ENCODE measurements at regions not wholly inside any gene's neighbourhood (a gene's known extent, or its start where the extent isn't known, plus 50 kb on each side); places are given as distances from the start of the nearest gene placed in this dataset.

GRCh38 chr3:72194458-72194857 is 409.5 kb upstream of the PROK2 start:
- TF ChIP-seq, protein P1, sequence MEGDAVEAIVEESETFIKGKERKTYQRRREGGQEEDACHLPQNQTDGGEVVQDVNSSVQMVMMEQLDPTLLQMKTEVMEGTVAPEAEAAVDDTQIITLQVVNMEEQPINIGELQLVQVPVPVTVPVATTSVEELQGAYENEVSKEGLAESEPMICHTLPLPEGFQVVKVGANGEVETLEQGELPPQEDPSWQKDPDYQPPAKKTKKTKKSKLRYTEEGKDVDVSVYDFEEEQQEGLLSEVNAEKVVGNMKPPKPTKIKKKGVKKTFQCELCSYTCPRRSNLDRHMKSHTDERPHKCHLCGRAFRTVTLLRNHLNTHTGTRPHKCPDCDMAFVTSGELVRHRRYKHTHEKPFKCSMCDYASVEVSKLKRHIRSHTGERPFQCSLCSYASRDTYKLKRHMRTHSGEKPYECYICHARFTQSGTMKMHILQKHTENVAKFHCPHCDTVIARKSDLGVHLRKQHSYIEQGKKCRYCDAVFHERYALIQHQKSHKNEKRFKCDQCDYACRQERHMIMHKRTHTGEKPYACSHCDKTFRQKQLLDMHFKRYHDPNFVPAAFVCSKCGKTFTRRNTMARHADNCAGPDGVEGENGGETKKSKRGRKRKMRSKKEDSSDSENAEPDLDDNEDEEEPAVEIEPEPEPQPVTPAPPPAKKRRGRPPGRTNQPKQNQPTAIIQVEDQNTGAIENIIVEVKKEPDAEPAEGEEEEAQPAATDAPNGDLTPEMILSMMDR (IDR thresholded peaks at IDR 0.05), result no peak
- no peak for TF ChIP-seq POLR2A (IDR thresholded peaks at IDR 0.05)
- no peak for TF ChIP-seq POLR2AphosphoS5 (IDR thresholded peaks at IDR 0.05; ENCODE audit: insufficient read depth in 1 of 2, low read depth in 1 of 2)

Measured in vagina (tissue), 2 donors.